ENCODE measurements at regions not wholly inside any gene's neighbourhood (a gene's known extent, or its start where the extent isn't known, plus 50 kb on each side); places are given as distances from the start of the nearest gene placed in this dataset.

GRCh38 chr12:111173391-111173790, 195.5 kb downstream of the PHETA1 start:
- no peak for DNase-seq

DNA sequence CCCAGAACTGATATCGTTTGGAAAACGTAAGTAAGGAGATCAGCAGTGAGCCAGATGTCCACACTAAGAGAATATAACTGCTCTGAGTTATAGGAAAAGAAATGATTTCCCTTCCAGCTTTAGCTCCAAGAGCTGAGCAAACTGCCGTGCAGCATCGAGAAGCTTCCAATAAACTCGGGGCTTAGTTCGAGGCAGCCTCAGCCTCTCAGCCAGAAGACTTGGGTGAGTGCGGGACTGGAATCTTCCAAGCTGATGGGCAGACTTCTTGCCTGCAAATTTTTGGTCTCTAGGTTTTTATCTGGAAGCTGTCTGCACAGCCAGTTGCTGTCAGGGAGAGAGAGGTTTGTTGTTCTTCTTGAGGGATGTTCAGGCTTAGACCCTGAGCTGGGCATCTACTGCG, 196.1 kb downstream of the PHETA1 start:
- no peak for DNase-seq

GRCh38 chr12:111171832-111172231, 197.1 kb downstream of the PHETA1 start:
- no peak for DNase-seq

DNA sequence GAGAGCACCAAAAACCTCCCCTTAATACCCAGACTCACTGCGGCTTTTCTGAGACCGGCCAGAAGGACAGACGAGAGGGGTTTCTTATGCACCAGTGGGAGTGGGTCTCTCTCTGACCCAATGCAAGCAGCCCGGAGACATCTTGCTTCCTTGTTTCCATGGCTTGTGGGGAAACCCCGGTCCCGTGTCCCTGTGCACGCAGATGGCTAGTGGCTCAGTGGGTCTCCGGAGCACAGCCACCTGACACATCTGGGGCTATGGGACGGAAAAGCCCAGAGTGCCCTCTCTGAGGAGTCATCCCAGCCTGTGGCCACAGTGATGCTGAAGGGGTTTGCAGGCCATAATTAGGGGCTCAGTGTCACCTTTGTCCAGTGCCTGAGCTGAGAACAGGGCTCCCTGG, 197.6 kb downstream of the PHETA1 start:
- DNase-seq = no peak

DNA sequence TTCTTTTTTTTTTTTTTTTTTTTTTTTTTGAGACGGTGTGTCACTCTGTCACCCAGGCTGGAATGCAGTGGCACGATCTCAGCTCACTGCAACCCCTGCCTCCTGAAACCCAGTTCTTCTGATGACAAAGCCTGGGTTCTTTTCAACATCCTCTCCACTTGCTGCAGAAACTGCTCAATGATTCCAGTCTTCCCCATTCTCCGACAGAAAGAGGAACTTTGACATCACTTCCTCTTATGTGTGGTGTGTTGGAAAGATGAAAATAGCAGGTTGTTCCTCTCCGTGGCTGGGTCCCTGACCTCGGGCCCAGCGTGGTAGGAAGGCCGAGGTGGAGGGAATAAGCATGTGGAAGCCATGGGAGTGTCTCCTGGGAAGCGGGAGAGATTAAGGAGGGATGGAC, 198.4 kb downstream of the PHETA1 start:
- DNase-seq = peak; percentile 25

DNA sequence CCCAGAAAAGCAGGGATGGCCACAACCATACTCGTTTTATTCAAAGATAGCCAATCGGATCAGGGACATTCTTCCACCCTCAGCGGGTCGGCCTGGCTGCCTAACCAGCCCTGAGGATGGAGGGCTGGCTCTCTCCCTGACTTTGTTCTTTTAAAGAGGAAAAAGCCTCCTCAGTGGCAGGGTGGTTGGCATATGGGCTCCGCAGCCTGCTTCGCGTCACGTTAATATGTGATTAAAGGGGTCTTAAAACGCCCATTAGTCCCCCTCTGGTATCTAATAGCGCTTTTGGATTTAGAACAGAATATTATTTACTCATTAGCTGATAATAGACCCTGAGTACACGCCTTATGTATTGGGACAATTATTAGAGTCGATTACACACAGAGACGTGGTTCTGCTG, 199.4 kb downstream of the PHETA1 start:
- no peak for DNase-seq

GRCh38 chr12:111169032-111169431, 199.9 kb downstream of the PHETA1 start:
- no peak for DNase-seq

- DNase-seq = no peak
Measured at GRCh38 chr12:111168009-111168900, 200.6 kb downstream of the PHETA1 start.

DNA sequence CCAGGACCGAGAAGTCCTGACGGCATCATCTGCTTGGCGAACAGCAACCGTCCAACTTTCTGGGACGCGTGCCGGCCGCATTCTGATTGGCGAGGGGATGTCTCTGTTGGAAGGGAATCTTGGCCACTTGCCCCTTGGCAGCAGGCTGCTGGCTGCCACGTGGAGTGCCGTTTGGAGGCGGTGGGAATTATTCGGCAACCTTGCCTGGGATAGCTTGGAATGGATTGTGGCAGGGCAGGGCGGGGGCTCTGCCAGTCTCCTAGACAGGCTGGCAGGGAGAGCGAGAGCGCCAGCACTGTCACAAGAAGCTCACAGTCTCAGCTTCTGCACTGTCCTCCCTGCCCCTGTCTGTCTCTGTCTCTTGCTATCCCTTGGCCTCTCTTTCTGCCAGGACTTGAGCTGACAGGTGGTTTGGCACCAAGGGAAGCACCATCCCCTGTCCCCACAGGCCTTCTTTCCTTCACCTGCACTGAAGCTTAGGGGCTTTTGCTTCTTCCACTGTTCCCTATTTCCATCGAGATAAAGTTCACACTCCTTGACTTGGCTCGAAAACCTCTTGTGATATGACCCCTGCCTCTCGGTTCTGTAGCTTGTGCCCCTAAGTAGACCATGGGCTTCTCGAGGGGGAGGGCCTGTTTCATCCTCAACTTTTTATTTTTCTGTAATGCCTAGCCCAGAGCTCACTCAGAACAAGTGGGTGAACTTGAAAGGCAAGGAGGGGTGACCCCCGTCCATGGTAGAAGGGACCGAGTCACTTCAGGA, 201.9 kb downstream of the PHETA1 start:
- DNase-seq = no peak

DNA sequence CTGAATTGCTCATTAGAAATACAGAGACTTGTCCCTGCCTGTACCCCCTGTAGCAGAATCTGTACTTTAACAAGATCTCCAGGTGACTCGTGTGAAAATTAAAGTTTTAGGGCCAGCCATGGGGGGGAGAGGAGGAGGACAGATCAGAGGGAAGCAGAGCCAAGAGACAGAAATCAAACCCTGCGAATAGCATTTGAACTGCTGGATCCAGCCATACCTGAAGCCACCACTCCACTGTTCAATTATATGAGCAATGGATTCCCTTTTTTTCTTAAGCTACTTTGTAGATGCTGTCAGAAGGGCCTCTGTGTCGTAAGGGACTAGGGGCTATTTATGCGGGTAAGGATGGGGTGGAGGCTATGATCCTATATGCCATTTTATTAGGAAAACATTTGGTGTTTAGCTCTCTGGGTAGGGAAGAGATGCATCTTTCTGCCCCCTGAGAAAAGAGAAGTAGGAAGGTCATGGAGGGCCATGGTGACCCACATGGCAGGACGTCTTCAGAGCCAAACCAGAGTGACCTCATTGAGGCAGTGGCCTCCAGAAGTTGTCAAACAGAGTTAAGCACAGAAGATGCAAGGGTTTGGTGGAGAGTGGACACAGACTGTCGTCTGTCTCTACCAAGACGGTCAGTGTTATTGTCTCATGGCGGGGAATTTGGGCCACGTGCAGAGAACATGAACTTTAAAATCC, 203.9 kb downstream of the PHETA1 start:
- DNase-seq = no peak

- no peak for DNase-seq
Measured at GRCh38 chr12:111163422-111163821, 205.5 kb downstream of the PHETA1 start.

DNA sequence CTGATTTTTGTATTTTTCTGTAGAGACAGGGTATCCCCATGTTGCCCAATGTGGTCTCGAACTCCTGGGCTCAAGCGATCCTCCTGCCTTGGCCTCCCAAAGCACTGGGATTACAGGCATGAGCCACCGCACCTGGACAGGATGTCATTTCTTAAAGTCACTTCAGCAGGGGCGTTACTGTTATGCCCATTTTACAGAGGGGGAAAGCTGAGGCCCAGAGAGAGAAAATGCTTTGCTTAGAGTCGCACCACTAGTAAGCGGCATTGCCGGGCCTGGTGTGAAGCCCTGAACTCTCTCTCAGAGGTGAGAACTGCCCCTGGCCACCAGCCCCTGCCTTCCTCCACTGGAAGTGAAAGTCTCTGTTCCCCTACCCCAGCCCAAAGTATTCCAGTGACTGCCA, 207.0 kb downstream of the PHETA1 start:
- no peak for DNase-seq

- no peak for DNase-seq
Measured at GRCh38 chr12:111160350-111161241, 208.3 kb downstream of the PHETA1 start.

DNA sequence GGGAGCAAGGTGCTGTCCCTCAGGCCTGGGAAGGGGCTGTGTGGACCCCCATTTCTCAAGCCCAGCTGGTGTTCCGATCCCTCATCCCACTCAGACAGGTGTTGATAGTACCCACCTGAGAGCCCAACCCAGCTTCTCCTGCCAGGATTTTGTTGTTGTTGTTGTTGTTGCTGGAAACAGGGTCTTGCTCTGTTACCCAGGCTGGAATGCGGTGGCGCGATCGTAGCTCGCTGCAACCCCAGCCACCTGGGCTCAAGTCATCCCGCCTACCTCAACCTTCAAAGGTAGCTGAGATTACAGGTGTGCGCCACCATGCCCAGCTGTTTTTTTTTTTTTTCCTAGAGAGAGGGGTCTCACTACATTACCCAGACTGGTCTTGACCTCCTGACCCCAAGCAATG, 209.9 kb downstream of the PHETA1 start:
- no peak for DNase-seq

DNA sequence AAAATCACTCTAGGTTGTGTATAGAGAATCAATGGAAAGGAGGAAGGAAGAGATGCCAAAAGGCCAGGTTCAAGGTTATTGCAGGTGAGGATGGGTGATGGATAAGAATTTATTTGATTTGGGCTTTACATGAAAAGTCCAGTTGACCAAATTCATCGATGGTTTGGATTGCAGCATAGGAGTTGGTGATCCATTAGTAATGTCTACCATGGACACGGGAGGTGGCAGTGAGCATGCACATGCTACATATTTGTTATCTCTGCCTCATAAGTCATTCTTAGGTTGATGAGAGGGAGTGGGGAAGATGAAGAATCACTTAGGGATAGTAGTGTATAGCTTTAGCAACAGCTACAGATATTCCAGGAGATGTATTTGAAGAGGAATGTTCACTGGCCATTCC, 211.4 kb downstream of the PHETA1 start:
- no peak for DNase-seq

GRCh38 chr12:111156304-111156703, 212.6 kb downstream of the PHETA1 start:
- DNase-seq = no peak

DNA sequence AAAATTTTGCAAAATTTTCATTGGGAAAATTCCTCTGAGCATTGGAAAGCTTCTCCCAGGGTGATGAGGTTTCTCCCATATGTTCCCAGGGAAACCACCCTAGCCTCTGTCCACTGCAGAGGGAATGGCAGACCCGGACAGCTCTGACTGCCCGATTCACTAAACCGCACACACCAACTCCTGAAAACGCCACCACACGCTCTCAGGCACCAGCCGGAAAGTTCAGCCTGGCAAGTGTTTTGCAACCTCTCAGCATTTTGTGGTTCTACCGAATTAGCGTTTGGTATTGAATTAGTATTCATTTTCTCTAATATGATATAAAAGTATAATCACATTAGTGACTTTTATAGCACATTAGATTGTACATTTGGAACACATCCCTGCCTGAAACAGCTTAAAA, 213.4 kb downstream of the PHETA1 start:
- DNase-seq = no peak

DNA sequence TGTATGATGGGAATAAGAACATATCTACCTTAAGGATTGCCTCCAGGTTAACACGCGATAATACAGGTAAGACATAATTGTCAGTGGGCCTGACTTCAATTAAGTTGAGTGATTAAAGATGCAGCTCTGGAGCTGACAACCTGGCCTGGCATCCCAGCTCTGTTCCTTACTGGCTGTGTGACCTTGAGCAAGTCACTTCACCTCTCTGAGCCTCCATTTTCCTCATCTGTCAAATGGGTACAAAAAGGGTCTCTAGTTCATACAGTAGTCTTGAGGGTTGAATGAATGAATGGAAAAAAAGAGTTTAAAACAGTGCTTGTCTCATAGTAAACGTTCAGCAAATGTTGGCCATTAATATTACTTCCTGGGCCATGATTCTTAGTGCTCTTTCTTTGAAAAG, 213.9 kb downstream of the PHETA1 start:
- no peak for DNase-seq

- no peak for DNase-seq
Measured at GRCh38 chr12:111154147-111154834, 214.6 kb downstream of the PHETA1 start.

GRCh38 chr12:111152561-111152960, 216.3 kb downstream of the PHETA1 start:
- no peak for DNase-seq

GRCh38 chr12:111150921-111151840, 217.7 kb downstream of the PHETA1 start:
- no peak for DNase-seq

All from CD4-positive, alpha-beta T cell treated with Interleukin-21 for 1 hour (primary cell).